CD14-positive monocyte (primary cell): ENCODE measurements at regions not wholly inside any gene's neighbourhood (a gene's known extent, or its start where the extent isn't known, plus 50 kb on each side); places are given as distances from the start of the nearest gene placed in this dataset.

Experiments
- DNase-seq, 3 donors: peaks; one replicate each; pipeline ENCODE4 v3.0.0-alpha.2; 2011 to 2022
- H2AFZ ChIP-seq: 2 replicates; pipeline ENCODE4 v1.6.0; 2012; ENCODE audit warnings: mild to moderate bottlenecking, low read depth, low read length, inconsistent platforms; ENCODE audit not compliant: insufficient read depth, poor library complexity, severe bottlenecking
- H3K27ac ChIP-seq, 2 donors: 1 replicate in 1 of 2; 2 replicates in 1 of 2; pipeline ENCODE4 v1.5.1; 2012 to 2013; ENCODE audit warnings: low read length in 2 of 2, control low read depth in 1 of 2, inconsistent platforms in 1 of 2, low read depth in 1 of 2, mild to moderate bottlenecking in 1 of 2
- H3K27me3 ChIP-seq, 2 donors: one replicate each; pipeline versions ENCODE4 v1.6.0 to v1.6.1; 2011 to 2013; ENCODE audit warnings: low read length in 2 of 2; ENCODE audit not compliant: control insufficient read depth in 2 of 2, insufficient read depth in 2 of 2
- H3K36me3 ChIP-seq, 2 donors: replicated peaks in 1 of 2; 1 replicate in 1 of 2; 2 replicates in 1 of 2; pipeline versions ENCODE4 v1.5.1 to v1.6.1; 2012 to 2013; ENCODE audit warnings: low read length in 2 of 2, control low read depth in 1 of 2, inconsistent platforms in 1 of 2, mild to moderate bottlenecking in 1 of 2; ENCODE audit not compliant: insufficient read depth in 2 of 2, control insufficient read depth in 1 of 2
- H3K4me1 ChIP-seq, 2 donors: 1 replicate in 1 of 2; 2 replicates in 1 of 2; pipeline versions ENCODE4 v1.5.1 to v1.6.1; 2012 to 2013; ENCODE audit warnings: low read length in 2 of 2, control low read depth in 1 of 2, inconsistent platforms in 1 of 2, mild to moderate bottlenecking in 1 of 2, moderate library complexity in 1 of 2; ENCODE audit not compliant: insufficient read depth in 2 of 2, control insufficient read depth in 1 of 2
- H3K4me2 ChIP-seq: replicated peaks from 2 replicates; pipeline ENCODE3; 2012; ENCODE audit warnings: low read length, moderate library complexity, mild to moderate bottlenecking; ENCODE audit not compliant: poor library complexity, severe bottlenecking; ENCODE audit errors: extremely low read depth
- H3K4me3 ChIP-seq, 3 experiments: fragments of 200-600 bp in 1 of 3; sonication (generic) in 1 of 3; replicated peaks in 1 of 3; 1 replicate in 2 of 3; 2 replicates in 1 of 3; pipeline ENCODE4 v1.5.1; 2011 to 2013; ENCODE audit warnings: low read length in 3 of 3, mild to moderate bottlenecking in 3 of 3, control low read depth in 2 of 3, low read depth in 2 of 3, inconsistent platforms in 1 of 3, moderate library complexity in 1 of 3
- H3K79me2 ChIP-seq: 2 replicates; pipeline ENCODE4 v1.6.0; 2012; ENCODE audit warnings: mild to moderate bottlenecking, control low read depth, inconsistent platforms, low read length, moderate library complexity; ENCODE audit not compliant: insufficient read depth
- H3K9ac ChIP-seq: 2 replicates; pipeline ENCODE4 v1.6.0; 2017; ENCODE audit warnings: low read length, mild to moderate bottlenecking; ENCODE audit not compliant: insufficient read depth, poor library complexity, severe bottlenecking
- H3K9me3 ChIP-seq, 2 donors: replicated peaks in 1 of 2; 1 replicate in 1 of 2; 2 replicates in 1 of 2; pipeline versions ENCODE4 v1.5.1 to v1.6.1; 2012 to 2013; ENCODE audit warnings: low read length in 2 of 2, control low read depth in 1 of 2; ENCODE audit not compliant: control insufficient read depth in 1 of 2, insufficient read depth in 1 of 2
- H4K20me1 ChIP-seq: 2 replicates; pipeline ENCODE4 v1.6.0; 2012; ENCODE audit warnings: mild to moderate bottlenecking, low read length, control low read depth, moderate library complexity; ENCODE audit not compliant: insufficient read depth
- H3K27ac Mint-ChIP-seq, 7 donors: one replicate each; pipeline ENCODE4 v1.8.0; 2020; ENCODE audit warnings: mild to moderate bottlenecking in 7 of 7, mixed read lengths in 7 of 7, moderate library complexity in 6 of 7, inconsistent platforms in 2 of 7
- H3K27me3 Mint-ChIP-seq, 3 donors: one replicate each; pipeline ENCODE4 v1.8.0; 2021 to 2022; ENCODE audit warnings: low read depth in 3 of 3, mild to moderate bottlenecking in 3 of 3, mixed read lengths in 3 of 3, moderate library complexity in 3 of 3, inconsistent platforms in 1 of 3
- H3K36me3 Mint-ChIP-seq, 2 donors: one replicate each; pipeline ENCODE4 v1.8.0; 2020; ENCODE audit warnings: mixed read lengths in 2 of 2, inconsistent platforms in 1 of 2, mild to moderate bottlenecking in 1 of 2
- H3K4me1 Mint-ChIP-seq: one replicate; pipeline ENCODE4 v1.8.0; 2020; ENCODE audit warnings: mild to moderate bottlenecking, mixed read lengths
- H3K4me3 Mint-ChIP-seq, 2 donors: one replicate each; pipeline ENCODE4 v1.8.0; 2020; ENCODE audit warnings: mild to moderate bottlenecking in 2 of 2, mixed read lengths in 2 of 2, moderate library complexity in 1 of 2
- H3K9me3 Mint-ChIP-seq, 7 donors: one replicate each; pipeline ENCODE4 v1.8.0; 2020 to 2022; ENCODE audit warnings: mixed read lengths in 7 of 7, mild to moderate bottlenecking in 6 of 7, moderate library complexity in 6 of 7, inconsistent platforms in 2 of 7
- CTCF ChIP-seq: fragments of 200-600 bp; IDR thresholded peaks from one replicate; pipeline ENCODE4 v1.8.0; 2022; ENCODE audit warnings: antibody characterized with exemption, mild to moderate bottlenecking
- WGBS: methylation state at CpG from one replicate; pipeline ENCODE4 v1.1.5; 2013; ENCODE audit warnings: missing lambda C conversion rate; ENCODE audit not compliant: insufficient coverage; 5-methylcytosine and 5-hydroxymethylcytosine counted together
- intact Hi-C, 2 donors: fragments of 100-400 bp; cut with micrococcal nuclease; formaldehyde crosslinking; loops; one replicate each; pipeline versions ENCODE4 v1.15.0 to v1.15.1; 2023

- Histone ChIP-seq H3K4me2 (no peak overlapping the region), H3K36me3 (no peaks in the 10 kb centered on the region), H3K9ac (no peak overlapping the region), H3K79me2 (no peaks in the 10 kb centered on the region), H2AFZ (no peak overlapping the region), H3K27ac (no peak overlapping the region), H3K9me3 (peaks cover 0 to 4% of the 10 kb centered on the region in 2 donors), H3K27me3 (no peaks in the 10 kb centered on the region), H3K4me1 (no peaks in the 10 kb centered on the region), H3K4me3 (no peak overlapping the region), H4K20me1 (no peaks in the 10 kb centered on the region)
- Mint-ChIP-seq H3K4me3 (no peak overlapping the region), H3K4me1 (no peaks in the 10 kb centered on the region), H3K27me3 (no peaks in the 10 kb centered on the region), H3K36me3 (no peaks in the 10 kb centered on the region), H3K27ac (no peak overlapping the region), H3K9me3 (peaks cover under 1 to 7% (median 4%) of the 10 kb centered on the region in 7 donors)
- 87% methylated on average over 3 of the region's 4 CpGs for WGBS
- no peak for DNase-seq
- TF ChIP-seq CTCF: no peak
- intact Hi-C loops: no loop called here
Measured at GRCh38 chr16:64292953-64293352, 828.9 kb downstream of the CDH11 start.

GRCh38 chr16:64292161-64292560 lies 829.7 kb downstream of the CDH11 start:
- no peak overlapping the region for H3K27ac ChIP-seq
- H3K9ac ChIP-seq: no peak overlapping the region
- Mint-ChIP-seq H3K4me3 (no peak overlapping the region), H3K27me3 (no peaks in the 10 kb centered on the region), H3K4me1 (no peaks in the 10 kb centered on the region), H3K36me3 (no peaks in the 10 kb centered on the region), H3K9me3 (peaks cover under 1 to 5% (median 4%) of the 10 kb centered on the region in 7 donors), H3K27ac (no peak overlapping the region)
- H3K4me1 ChIP-seq: no peaks in the 10 kb centered on the region
- H3K9me3 ChIP-seq: peaks cover 0 to 7% of the 10 kb centered on the region in 2 donors
- no CpG with 5 or more reads among the region's 1 CpG for WGBS
- no peak overlapping the region for H2AFZ ChIP-seq
- no peaks in the 10 kb centered on the region for H4K20me1 ChIP-seq
- no peak for TF ChIP-seq CTCF
- no peak overlapping the region for H3K4me2 ChIP-seq
- no peaks in the 10 kb centered on the region for H3K79me2 ChIP-seq
- DNase-seq: no peak
- no peaks in the 10 kb centered on the region for H3K36me3 ChIP-seq
- intact Hi-C loops: no loop called here
- H3K27me3 ChIP-seq: no peaks in the 10 kb centered on the region
- no peak overlapping the region for H3K4me3 ChIP-seq
